ENCODE measurements at regions not wholly inside any gene's neighbourhood (a gene's known extent, or its start where the extent isn't known, plus 50 kb on each side); places are given as distances from the start of the nearest gene placed in this dataset.
A peak's percentile ranks its signal among the peaks of the same experiment; 100 is the strongest.

DNA sequence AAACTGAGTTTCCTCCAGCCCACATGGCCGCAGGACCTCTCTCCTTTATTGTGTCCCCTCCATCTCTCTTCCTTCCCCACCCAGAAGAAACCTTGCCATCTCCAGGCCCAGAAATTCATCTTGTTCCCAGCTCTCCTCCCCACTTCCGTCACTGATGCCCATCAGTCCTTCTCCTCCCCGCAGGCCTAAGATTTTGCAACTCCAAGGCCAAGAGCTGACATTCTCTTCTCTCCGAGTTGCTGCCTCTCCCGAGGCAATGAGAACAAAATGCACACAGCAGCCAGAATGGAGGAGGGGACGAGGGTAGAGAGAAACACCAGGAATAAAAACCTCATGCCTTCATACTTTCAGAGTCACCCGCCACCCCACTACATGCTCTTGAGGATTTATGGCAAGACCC, 526.5 kb upstream of the PROK2 start:
- Mint-ChIP-seq H3K27ac (peak overlapping the region; percentile 43 to 96 (median 93)), H3K9me3 (no peaks in the 10 kb centered on the region), H3K4me1 (peaks cover 30% of the 10 kb centered on the region), H3K27me3 (ENCODE audit: low read depth in 3 of 3) (peaks cover 0 to 4% (median 2%) of the 10 kb centered on the region in 3 donors), H3K36me3 (no peaks in the 10 kb centered on the region), H3K4me3 (peak overlapping the region in 1 of 2 donors; percentile 90)
- H3K4me1 ChIP-seq (ENCODE audit: control insufficient read depth in 1 of 2, insufficient read depth in 2 of 2, low read length in 2 of 2): peaks cover 26 to 32% of the 10 kb centered on the region in 2 donors
- H3K9ac ChIP-seq (ENCODE audit: insufficient read depth, low read length, poor library complexity, severe bottlenecking): peak overlapping the region; percentile 47
- peak overlapping the region; percentile 69 for H3K4me2 ChIP-seq (replicated peaks; ENCODE audit: extremely low read depth, low read length, poor library complexity, severe bottlenecking)
- no peaks in the 10 kb centered on the region for H3K9me3 ChIP-seq (replicated peaks in 1 of 2; ENCODE audit: control insufficient read depth in 1 of 2, insufficient read depth in 1 of 2, low read length in 2 of 2)
- no peaks in the 10 kb centered on the region for H3K36me3 ChIP-seq (replicated peaks in 1 of 2; ENCODE audit: control insufficient read depth in 1 of 2, insufficient read depth in 2 of 2, low read length in 2 of 2)
- peak overlapping the region; percentile 64 to 88 for H3K27ac ChIP-seq (ENCODE audit: low read depth in 1 of 2, low read length in 2 of 2)
- no peak for DNase-seq
- 54% methylated on average over 3 of the region's 7 CpGs for WGBS (ENCODE audit: insufficient coverage)
- H3K27me3 ChIP-seq (ENCODE audit: control insufficient read depth in 2 of 2, insufficient read depth in 2 of 2, low read length in 2 of 2): no peaks in the 10 kb centered on the region
- no peaks in the 10 kb centered on the region for H4K20me1 ChIP-seq (ENCODE audit: insufficient read depth, low read length)
- no peaks in the 10 kb centered on the region for H3K79me2 ChIP-seq (ENCODE audit: insufficient read depth, low read length)
- peak overlapping the region; percentile 78 for H2AFZ ChIP-seq (ENCODE audit: insufficient read depth, low read depth, low read length, poor library complexity, severe bottlenecking)
- intact Hi-C loops (cut with micrococcal nuclease): no loop called here
- TF ChIP-seq, protein P1, sequence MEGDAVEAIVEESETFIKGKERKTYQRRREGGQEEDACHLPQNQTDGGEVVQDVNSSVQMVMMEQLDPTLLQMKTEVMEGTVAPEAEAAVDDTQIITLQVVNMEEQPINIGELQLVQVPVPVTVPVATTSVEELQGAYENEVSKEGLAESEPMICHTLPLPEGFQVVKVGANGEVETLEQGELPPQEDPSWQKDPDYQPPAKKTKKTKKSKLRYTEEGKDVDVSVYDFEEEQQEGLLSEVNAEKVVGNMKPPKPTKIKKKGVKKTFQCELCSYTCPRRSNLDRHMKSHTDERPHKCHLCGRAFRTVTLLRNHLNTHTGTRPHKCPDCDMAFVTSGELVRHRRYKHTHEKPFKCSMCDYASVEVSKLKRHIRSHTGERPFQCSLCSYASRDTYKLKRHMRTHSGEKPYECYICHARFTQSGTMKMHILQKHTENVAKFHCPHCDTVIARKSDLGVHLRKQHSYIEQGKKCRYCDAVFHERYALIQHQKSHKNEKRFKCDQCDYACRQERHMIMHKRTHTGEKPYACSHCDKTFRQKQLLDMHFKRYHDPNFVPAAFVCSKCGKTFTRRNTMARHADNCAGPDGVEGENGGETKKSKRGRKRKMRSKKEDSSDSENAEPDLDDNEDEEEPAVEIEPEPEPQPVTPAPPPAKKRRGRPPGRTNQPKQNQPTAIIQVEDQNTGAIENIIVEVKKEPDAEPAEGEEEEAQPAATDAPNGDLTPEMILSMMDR (IDR thresholded peaks at IDR 0.05): no peak
- H3K4me3 ChIP-seq (replicated peaks in 1 of 3; ENCODE audit: low read depth in 2 of 3, low read length in 3 of 3): peak overlapping the region in 1 of 3 experiments; percentile 68

DNA sequence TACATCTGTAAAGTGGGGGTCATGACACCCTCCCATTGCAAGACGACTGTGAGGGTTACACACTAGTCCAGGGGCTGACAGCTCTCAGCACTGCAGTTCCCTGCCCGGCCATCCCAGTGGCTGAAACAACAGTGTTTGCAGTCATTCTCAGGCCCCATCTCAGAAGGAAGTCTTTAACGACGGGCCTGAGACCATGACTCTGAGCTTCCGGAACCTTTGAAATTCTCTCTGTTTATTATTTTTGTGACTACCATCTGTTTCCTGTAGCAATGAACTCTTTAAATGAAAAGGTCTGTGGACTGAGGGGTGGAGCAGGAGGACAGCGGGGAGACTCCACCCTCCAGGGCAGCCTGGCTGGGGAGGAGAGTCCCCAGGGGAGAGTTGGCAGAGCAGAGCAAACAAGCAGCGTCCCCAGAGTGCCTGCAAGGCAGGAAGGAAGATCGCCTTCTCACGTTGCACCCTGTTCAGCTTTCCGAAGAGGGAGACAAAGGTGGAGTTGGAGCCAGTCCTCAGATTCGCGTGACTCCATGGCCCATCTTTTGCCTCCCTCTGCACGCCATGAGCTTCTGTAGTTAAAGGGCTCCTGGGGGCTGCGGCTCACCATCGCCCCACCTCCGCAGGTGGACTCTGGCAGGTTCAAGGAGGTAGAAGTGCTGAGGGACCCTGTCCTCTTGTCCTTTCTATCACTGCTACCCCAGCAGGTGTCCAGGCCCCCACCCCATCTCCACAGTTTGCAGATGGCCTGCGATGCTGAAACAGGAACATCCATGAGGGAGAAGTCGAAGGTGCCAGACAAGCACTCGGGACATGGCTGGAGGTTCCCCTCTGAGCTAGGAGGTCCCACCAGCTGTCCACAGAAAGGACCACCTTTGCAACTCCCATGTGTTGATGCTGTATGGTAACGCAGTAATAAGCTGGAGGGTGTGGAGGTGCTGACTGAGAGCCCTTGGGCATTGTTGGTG, 525.8 kb upstream of the PROK2 start:
- peak overlapping the region; percentile 47 for H3K9ac ChIP-seq (ENCODE audit: insufficient read depth, low read length, poor library complexity, severe bottlenecking)
- H3K36me3 ChIP-seq (replicated peaks in 1 of 2; ENCODE audit: control insufficient read depth in 1 of 2, insufficient read depth in 2 of 2, low read length in 2 of 2): no peaks in the 10 kb centered on the region
- TF ChIP-seq, protein P1 (IDR thresholded peaks at IDR 0.05): no peak
- DNase-seq: peak; percentile 71 to 81 (median 72)
- H3K9me3 ChIP-seq (replicated peaks in 1 of 2; ENCODE audit: control insufficient read depth in 1 of 2, insufficient read depth in 1 of 2, low read length in 2 of 2): no peaks in the 10 kb centered on the region
- H4K20me1 ChIP-seq (ENCODE audit: insufficient read depth, low read length): no peaks in the 10 kb centered on the region
- peaks cover 26 to 32% of the 10 kb centered on the region in 2 donors for H3K4me1 ChIP-seq (ENCODE audit: control insufficient read depth in 1 of 2, insufficient read depth in 2 of 2, low read length in 2 of 2)
- Mint-ChIP-seq H3K27me3 (ENCODE audit: low read depth in 3 of 3) (peaks cover 0 to 2% (median 1%) of the 10 kb centered on the region in 3 donors), H3K36me3 (no peaks in the 10 kb centered on the region), H3K9me3 (no peaks in the 10 kb centered on the region), H3K4me3 (peak overlapping the region; percentile 69 to 90), H3K4me1 (peaks cover 30% of the 10 kb centered on the region), H3K27ac (peak overlapping the region; percentile 86 to 96 (median 93))
- H2AFZ ChIP-seq (ENCODE audit: insufficient read depth, low read depth, low read length, poor library complexity, severe bottlenecking): peak overlapping the region; percentile 78
- H3K79me2 ChIP-seq (ENCODE audit: insufficient read depth, low read length): no peaks in the 10 kb centered on the region
- no peaks in the 10 kb centered on the region for H3K27me3 ChIP-seq (ENCODE audit: control insufficient read depth in 2 of 2, insufficient read depth in 2 of 2, low read length in 2 of 2)
- intact Hi-C loops (cut with micrococcal nuclease): no loop called here
- H3K4me2 ChIP-seq (replicated peaks; ENCODE audit: extremely low read depth, low read length, poor library complexity, severe bottlenecking): peak overlapping the region; percentile 69
- WGBS (ENCODE audit: insufficient coverage): 0% methylated on average over 10 of the region's 20 CpGs
- peak overlapping the region; percentile 64 to 88 for H3K27ac ChIP-seq (ENCODE audit: low read depth in 1 of 2, low read length in 2 of 2)
- H3K4me3 ChIP-seq (replicated peaks in 1 of 3; ENCODE audit: low read depth in 2 of 3, low read length in 3 of 3): peak overlapping the region in 2 of 3 experiments; percentile 1 to 68
